Activated T-cell treated with anti-CD3 and anti-CD28 coated beads for 4 hours (primary cell): ENCODE measurements at regions not wholly inside any gene's neighbourhood (a gene's known extent, or its start where the extent isn't known, plus 50 kb on each side); places are given as distances from the start of the nearest gene placed in this dataset.
"Not testable (repeated sequence)": the region's sequence is repeated elsewhere in the genome, so short reads cannot be mapped to it uniquely, and the experiment has no call there.

Source experiments
- DNase-seq: peaks from one replicate; pipeline ENCODE4 v3.0.0-alpha.2; 2020

DNA sequence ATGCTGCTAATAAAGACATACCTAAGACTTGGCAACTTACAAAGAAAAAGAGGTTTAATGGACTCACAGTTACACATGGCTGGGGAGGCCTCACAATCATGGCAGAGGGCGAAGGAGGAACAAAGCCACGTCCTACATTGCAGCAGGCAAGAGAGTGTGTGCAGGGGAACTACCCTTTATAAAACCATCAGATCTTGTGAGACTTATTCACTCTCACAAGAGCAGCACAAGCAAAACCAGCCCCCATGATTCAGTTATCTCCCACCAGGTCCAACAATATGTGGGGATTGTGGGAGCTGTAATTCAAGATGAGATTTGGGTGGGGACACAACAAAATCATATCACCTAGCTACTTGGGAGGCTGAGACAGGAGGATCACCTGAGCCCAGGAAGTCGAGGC lies 202.4 kb downstream of the FAM43A start:
- DNase-seq, result not testable (repeated sequence)

DNA sequence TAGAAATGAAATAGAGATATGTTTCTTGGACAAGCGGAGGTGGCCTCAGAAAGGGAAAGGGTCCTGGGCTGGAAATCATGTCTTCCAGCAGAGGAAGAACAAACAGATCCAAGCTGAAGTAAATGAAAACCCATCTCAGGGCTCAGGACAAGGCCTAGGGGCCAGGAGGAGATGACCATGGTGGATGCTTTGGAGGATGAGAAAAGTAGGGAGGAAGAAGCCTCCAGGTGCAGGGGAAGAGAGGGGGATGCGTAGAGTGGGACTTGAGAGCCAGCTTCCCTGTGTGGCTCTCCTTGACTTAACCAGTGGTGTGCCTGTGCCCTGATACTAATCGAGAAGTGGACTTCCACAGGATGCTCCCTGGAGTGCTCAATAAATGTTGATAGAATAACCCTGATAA lies 203.2 kb downstream of the FAM43A start:
- DNase-seq, result no peak

- DNase-seq, result no peak
Observed at GRCh38 chr3:194890091-194890490, 204.4 kb downstream of the FAM43A start.

- DNase-seq, result no peak
Observed at GRCh38 chr3:194893121-194893987, 207.7 kb downstream of the FAM43A start.

DNA sequence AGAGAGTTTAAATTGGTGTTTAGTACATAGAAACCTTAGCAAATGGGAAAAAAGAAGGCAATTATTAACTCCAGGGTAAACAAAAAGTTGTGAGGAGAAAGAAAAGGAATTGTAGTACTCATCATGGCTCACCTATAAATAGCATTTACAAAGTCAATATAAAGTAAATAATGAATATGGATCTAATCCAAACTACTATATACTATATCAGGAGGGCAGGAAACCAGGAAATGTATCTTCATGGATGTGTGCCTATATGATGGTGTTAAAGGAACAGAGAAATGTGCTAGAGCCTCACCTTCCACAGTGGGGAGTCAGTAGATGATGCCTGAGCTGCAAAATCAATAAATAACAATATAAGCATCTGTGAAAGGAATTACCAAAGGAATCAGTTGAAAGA lies 208.9 kb downstream of the FAM43A start:
- no peak for DNase-seq

DNA sequence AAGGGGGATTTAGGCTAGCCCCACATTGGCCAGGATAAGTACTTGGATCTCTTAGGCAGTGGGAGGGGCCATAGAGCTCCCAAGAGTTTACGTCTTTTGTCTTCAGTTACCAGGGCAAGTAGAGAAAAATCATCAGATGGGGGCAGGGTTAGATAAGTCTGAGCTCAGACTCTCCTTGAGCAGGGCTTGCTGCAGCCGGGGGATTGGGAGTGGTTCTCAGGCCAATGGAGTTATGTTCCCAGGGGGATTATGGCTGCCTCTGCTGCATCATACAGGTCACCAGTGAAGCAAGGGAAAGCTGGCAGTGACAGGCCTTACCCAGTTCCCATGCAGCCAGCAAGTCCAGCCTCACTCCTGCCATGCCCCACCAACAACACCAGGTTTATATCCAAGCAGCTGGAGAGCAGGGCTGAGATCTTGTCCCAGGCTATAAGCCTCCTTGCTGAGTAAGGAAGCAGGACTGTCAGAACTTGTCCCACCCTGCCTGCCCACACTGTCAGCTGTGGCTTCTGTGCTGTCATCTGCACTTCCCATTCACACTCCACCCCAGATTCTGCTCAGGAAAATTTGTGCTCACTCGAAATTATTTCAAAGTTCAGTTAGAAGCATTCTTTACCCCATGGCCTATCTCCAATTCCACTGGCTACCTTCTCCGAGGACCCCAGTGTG lies 215.3 kb downstream of the FAM43A start:
- DNase-seq, result no peak

- DNase-seq, result not testable (repeated sequence)
Observed at GRCh38 chr3:194903447-194903846, 217.8 kb downstream of the FAM43A start.

DNA sequence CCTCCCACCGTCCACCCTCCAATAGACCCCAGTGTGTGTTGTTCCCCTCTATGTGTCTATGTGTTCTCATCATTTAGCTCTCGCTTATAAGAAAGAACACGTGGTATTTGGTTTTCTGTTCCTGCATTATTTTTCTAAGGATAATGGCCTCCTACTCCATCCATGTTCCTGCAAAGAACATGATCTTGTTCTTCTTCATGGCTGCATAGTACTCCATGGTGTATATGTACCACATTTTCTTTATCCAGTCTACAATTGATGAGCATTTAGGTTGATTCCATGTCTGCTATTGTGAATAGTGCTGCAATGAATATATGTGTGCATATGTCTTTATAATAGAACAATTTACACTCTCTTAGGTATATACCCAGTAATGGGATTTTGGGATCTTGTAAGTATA lies 219.3 kb downstream of the FAM43A start:
- DNase-seq, result not testable (repeated sequence)

DNA sequence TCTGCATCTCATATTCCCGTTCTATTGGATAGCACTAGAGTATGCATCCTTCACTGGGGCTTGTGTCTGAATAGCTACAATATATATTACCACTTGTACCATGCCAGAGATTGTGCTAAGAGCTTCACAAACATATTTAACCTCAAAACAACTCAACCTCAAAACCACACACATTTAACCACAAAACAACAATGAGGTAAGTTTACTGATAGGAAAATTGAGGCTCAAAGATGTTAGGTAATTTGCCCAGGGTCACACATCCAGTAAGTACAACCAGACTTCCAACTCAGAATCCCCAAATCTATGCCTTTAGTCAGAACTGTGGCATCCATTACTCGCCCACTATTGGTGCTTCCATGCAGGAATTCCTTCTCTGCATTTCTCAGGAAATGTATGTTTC lies 220.0 kb downstream of the FAM43A start:
- DNase-seq, result no peak

- DNase-seq, result no peak
Observed at GRCh38 chr3:194906229-194906629, 220.5 kb downstream of the FAM43A start.

DNA sequence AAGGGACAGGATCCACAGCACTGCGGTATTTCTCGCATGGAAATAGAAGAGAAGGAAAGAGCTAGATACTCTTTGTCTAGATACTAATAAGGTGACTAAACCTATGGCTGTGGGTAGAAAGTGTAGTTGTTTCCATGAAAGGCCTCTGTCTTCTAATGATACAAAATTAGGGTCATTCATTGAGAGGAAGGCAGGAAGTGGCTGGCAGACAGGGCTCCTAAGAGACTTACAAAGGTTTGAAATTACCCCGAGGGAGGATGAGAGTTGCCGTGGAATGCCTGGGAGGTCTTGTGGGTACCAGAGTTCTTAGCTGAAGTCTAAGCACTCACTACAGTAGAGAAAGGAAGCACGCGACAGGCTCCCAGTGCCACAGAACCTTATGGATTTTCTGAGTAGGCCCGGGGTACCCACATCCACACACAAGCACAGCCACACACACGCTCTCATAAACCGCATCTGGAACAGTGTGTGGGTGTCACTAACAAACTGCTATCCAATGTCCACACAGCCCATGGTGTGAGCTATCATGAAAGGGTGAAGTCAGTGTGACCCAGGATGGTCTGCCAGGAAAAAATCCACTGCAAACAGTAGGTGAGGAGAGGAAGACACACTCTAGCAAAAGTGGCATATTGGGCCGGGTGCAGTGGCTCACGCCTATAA lies 221.4 kb downstream of the FAM43A start:
- no peak for DNase-seq

DNA sequence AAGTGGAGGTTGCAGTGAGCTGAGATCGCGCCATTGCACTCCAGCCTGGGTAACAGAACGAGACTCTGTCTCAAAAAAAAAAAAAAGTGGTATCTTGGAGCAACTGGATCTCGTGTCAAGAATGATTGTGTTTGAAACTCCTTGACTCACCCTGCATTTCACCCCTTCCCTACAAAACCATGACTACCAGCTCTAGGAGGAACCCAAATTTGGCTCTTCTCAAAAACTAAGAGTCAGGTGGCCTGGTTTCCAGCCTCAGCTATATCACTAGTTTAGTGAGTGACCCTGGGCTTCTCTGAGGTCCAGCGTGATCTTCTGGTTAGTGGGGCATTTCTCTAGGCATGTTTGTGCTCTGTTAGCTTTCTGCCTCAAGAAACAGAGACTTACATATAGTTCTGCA lies 222.1 kb downstream of the FAM43A start:
- DNase-seq, result no peak

- DNase-seq, result no peak
Observed at GRCh38 chr3:194908496-194908895, 222.8 kb downstream of the FAM43A start.

GRCh38 chr3:194908972-194909371 lies 223.3 kb downstream of the FAM43A start:
- DNase-seq, result no peak

DNA sequence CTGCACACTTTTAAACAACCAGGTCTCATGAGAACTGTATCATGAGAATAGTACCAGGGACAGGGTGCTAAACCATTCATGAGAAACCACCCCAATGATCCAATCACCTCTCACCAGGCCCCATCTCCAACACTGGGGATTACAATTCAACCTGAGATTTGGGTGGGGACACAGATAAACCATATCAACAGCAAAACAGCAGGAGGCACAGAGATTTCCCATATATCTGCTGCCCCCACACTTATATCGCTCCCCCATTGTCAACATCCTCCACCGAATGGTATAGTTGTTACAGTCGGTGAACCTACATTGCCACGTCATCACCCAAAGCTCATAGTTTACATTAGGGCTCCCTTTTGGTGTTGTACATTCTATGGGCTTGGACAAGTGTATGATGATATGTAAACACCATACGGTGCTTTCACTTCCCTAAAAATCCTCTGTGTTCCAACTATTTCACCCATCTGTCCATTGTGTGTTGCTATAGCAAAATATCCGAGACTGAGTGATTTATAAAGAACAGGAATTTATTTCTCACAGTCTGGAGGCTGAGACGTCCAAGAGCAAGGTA lies 224.8 kb downstream of the FAM43A start:
- DNase-seq, result no peak

DNA sequence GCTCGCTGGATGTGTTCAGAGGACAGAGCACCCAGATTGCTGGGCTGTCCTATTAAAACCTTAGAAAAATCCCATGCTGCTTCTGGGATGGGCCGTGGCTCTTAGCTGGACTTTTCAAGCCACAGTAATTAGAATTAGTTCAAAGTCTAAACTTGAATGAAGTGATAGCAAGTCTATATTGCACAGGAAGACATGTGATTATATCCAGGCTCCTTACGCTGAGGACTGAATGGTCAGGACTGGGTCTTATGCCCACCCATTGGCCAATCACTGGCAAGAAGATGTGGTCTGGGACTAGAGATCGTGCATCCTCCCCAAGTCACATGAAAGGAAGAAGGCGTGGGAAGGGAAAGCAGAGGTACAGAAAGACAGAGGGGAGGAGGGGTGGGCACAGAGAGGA lies 227.6 kb downstream of the FAM43A start:
- DNase-seq, result no peak

GRCh38 chr3:194924889-194925288 lies 239.2 kb downstream of the FAM43A start:
- DNase-seq, result not testable (repeated sequence)

DNA sequence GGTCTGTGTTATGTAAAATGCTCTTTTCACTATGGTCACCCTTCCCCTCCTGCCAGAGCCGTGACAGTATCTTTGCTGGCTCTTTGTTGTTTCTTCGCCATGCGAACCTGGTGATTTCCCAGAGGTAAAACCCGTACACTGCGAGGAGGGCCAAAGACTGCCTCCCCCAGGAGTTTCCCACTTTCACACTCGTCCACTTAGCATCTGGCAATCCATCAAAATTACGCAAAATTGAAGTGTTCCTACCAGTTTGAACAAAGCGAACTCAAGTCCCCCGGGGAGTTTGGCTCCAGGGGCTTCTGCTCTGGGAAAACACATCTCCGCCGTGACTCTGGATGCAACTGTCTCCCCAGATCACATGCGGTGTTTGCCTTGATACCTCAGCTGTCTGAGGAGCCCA lies 239.9 kb downstream of the FAM43A start:
- no peak for DNase-seq

DNA sequence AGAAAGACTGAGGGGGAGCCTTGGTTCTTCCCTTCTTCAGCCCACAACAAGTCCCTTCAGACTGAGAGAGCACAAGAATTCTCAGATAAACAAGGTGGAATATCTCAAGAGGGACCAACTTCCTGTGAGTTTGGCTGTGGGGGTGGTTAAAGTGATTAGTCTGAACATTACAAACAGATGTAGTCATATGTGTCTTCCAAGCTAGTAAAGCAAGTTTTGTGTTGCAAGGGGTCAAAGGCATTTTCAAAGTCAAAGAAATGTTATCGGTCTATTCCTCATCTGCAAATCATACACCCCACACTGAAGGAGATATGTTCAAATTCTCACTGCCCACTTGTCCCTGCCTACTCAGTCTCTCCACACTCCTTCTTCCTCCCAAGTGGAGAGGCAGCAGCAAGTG lies 242.5 kb downstream of the FAM43A start:
- no peak for DNase-seq

- DNase-seq, result no peak
Observed at GRCh38 chr3:194928831-194929577, 243.3 kb downstream of the FAM43A start.

- no peak for DNase-seq
Observed at GRCh38 chr3:194929578-194929960, 243.9 kb downstream of the FAM43A start.

DNA sequence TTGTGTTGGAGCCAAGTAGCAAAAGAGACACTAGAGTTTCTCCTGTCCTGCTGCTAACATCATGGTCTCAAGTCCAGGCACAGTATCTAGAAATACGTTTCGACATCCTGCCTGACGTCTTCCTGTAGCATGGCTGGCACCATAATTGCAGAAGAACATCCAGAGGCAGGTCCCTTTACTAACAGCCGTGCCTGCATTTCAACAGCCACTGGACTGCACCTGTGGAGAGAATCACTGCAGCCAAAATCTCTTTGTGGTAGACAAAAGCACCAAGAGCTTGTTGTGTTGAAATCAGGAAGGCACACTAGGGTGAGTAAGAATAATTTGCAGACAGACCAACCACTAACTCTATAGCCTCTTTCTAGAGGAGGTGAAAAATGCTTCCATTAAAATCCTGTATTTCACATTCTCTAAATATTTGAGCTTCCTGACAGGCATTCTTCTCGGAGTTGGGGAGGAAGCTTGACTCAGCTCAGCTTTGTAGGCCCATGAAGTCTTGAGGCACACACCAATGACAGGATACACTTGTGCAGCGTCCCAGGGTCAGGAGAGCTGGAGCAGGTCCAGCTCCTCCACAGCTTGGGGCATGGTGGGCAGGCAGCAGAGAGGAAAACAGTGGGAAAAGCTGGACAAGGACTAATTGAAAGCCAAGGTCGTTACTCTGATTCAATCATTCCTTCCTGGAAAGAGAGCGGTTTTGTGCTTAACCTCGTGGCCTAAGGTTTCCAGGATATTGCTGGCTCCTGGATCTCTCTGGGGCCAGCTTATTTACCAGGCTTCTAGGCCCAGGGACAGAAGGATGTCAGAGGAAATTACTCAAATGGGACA lies 244.9 kb downstream of the FAM43A start:
- no peak for DNase-seq
